ENCODE measurements at regions not wholly inside any gene's neighbourhood (a gene's known extent, or its start where the extent isn't known, plus 50 kb on each side); places are given as distances from the start of the nearest gene placed in this dataset.

DNA sequence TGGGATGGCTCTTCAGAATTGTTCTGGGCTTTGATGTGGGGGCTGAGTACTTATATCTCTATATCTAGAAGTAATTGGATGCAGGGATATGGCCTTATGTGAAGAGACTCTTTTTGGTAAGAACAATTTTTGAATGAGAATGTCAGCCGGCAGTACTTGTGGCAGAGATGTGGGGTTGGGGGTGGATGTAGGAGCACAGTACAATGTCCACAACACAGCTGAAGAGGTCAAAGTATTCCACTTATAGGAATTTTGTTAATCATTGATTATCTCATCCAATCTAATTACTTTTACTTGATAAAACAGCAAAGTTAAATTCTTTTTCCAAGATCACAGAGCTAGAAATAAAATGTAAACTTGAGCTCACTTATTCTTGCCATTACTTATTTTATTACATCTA, 391.4 kb downstream of the TEX13C start:
- TF ChIP-seq PATZ1 (tag by site-specific recombination; IDR thresholded peaks at IDR 0.05): no peak
- no peak for TF ChIP-seq ZFP3 (tag by site-specific recombination; IDR thresholded peaks at IDR 0.05; ENCODE audit: low read depth)
- no peak for TF ChIP-seq ZFP37 (tag by site-specific recombination; IDR thresholded peaks at IDR 0.05)
- no peak for TF ChIP-seq ZNF658 (tag by site-specific recombination; IDR thresholded peaks at IDR 0.05)
- TF ChIP-seq ZSCAN16 (tag by site-specific recombination; IDR thresholded peaks at IDR 0.05): no peak
- TF ChIP-seq CTCF (tag by site-specific recombination; IDR thresholded peaks at IDR 0.05): no peak
- TF ChIP-seq ZNF521 (tag by site-specific recombination; IDR thresholded peaks at IDR 0.05): no peak
